K562 (cell line): ENCODE measurements at regions not wholly inside any gene's neighbourhood (a gene's known extent, or its start where the extent isn't known, plus 50 kb on each side); places are given as distances from the start of the nearest gene placed in this dataset.

Source experiments
- FOS ChIP-seq: IDR thresholded peaks from 3 replicates; pipeline ENCODE4 v1.6.1; 2011; ENCODE audit not compliant: insufficient read length; ENCODE audit errors: extremely low read depth
- MYC ChIP-seq, 2 experiments: fragments of 250-450 bp in 1 of 2; sonication (Bioruptor Pico) in 1 of 2; IDR thresholded peaks; 2 replicates each; pipeline versions ENCODE4 v1.5.1 to v1.6.1; 2012 to 2021; ENCODE audit warnings: low read depth in 2 of 2, borderline replicate concordance in 1 of 2, improper control_type of control experiment in 1 of 2, low read length in 1 of 2, mild to moderate bottlenecking in 1 of 2, moderate library complexity in 1 of 2
- PBX2 ChIP-seq, 2 experiments: IDR thresholded peaks in 1 of 2; conservative IDR thresholded peaks in 1 of 2; 2 replicates each; pipeline ENCODE4 v1.6.1; 2016; ENCODE audit warnings: low read depth in 2 of 2, mild to moderate bottlenecking in 1 of 2, missing compliant biosample characterization in 1 of 2, missing genetic modification characterization in 1 of 2, moderate library complexity in 1 of 2
- PTBP1 ChIP-seq: fragments of 200-400 bp; formaldehyde crosslinking; IDR thresholded peaks from 2 replicates; pipeline ENCODE4 v1.6.1; 2017; ENCODE audit warnings: low read depth, low read length
- PTRF ChIP-seq: fragments of 450-650 bp; IDR thresholded peaks from 2 replicates; pipeline ENCODE4 v1.6.1; 2016; ENCODE audit warnings: mild to moderate bottlenecking, missing genetic modification characterization, missing compliant biosample characterization
- ZKSCAN3 ChIP-seq: fragments of 250-450 bp; sonication (Bioruptor Pico); IDR thresholded peaks from 2 replicates; pipeline ENCODE4 v1.4.0; 2020
- ZNF444 ChIP-seq: fragments of 250-450 bp; sonication (Bioruptor Pico); IDR thresholded peaks from 2 replicates; pipeline ENCODE4 v1.4.0; 2020; ENCODE audit warnings: mild to moderate bottlenecking, moderate library complexity
- TF ChIP-seq, protein P1 (sequence below), 2 experiments: fragments of 450-650 bp; formaldehyde crosslinking in 1 of 2; IDR thresholded peaks; 2 replicates each; pipeline versions ENCODE4 v1.4.0 to v1.6.1; 2014 to 2020; ENCODE audit warnings: mild to moderate bottlenecking in 2 of 2, borderline replicate concordance in 1 of 2, low read depth in 1 of 2
- TF ChIP-seq, protein P2 (sequence below): fragments of 250-450 bp; sonication (Bioruptor Pico); IDR thresholded peaks from 2 replicates; pipeline ENCODE4 v1.5.0; 2020; ENCODE audit warnings: mild to moderate bottlenecking, borderline replicate concordance
- TF ChIP-seq, protein P3 (sequence below): fragments of 250-450 bp; sonication (Bioruptor Pico); IDR thresholded peaks from 2 replicates; pipeline ENCODE4 v1.8.0; 2022; ENCODE audit warnings: moderate library complexity, mild to moderate bottlenecking, inconsistent platforms

- TF ChIP-seq, protein P1, sequence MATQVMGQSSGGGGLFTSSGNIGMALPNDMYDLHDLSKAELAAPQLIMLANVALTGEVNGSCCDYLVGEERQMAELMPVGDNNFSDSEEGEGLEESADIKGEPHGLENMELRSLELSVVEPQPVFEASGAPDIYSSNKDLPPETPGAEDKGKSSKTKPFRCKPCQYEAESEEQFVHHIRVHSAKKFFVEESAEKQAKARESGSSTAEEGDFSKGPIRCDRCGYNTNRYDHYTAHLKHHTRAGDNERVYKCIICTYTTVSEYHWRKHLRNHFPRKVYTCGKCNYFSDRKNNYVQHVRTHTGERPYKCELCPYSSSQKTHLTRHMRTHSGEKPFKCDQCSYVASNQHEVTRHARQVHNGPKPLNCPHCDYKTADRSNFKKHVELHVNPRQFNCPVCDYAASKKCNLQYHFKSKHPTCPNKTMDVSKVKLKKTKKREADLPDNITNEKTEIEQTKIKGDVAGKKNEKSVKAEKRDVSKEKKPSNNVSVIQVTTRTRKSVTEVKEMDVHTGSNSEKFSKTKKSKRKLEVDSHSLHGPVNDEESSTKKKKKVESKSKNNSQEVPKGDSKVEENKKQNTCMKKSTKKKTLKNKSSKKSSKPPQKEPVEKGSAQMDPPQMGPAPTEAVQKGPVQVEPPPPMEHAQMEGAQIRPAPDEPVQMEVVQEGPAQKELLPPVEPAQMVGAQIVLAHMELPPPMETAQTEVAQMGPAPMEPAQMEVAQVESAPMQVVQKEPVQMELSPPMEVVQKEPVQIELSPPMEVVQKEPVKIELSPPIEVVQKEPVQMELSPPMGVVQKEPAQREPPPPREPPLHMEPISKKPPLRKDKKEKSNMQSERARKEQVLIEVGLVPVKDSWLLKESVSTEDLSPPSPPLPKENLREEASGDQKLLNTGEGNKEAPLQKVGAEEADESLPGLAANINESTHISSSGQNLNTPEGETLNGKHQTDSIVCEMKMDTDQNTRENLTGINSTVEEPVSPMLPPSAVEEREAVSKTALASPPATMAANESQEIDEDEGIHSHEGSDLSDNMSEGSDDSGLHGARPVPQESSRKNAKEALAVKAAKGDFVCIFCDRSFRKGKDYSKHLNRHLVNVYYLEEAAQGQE (IDR thresholded peaks at IDR 0.05; ENCODE audit: borderline replicate concordance) = no peak
- TF ChIP-seq, protein P1 (CRISPR knock-in tag; IDR thresholded peaks at IDR 0.05; ENCODE audit: low read depth) = no peak
- TF ChIP-seq FOS (no peak), PTBP1 (no peak), PTRF (no peak), ZNF444 (CRISPR knock-in tag) (no peak), MYC (IDR thresholded peaks at IDR 0.05; ENCODE audit: low read depth, low read length) (no peak), MYC (CRISPR knock-in tag; IDR thresholded peaks at IDR 0.05; ENCODE audit: borderline replicate concordance, low read depth) (no peak), ZKSCAN3 (CRISPR knock-in tag) (no peak), PBX2 (CRISPR knock-in tag; IDR thresholded peaks at IDR 0.05; ENCODE audit: low read depth) (no peak), PBX2 (tag; conservative IDR thresholded peaks at IDR 0.05; ENCODE audit: low read depth) (no peak)
- TF ChIP-seq, protein P2, sequence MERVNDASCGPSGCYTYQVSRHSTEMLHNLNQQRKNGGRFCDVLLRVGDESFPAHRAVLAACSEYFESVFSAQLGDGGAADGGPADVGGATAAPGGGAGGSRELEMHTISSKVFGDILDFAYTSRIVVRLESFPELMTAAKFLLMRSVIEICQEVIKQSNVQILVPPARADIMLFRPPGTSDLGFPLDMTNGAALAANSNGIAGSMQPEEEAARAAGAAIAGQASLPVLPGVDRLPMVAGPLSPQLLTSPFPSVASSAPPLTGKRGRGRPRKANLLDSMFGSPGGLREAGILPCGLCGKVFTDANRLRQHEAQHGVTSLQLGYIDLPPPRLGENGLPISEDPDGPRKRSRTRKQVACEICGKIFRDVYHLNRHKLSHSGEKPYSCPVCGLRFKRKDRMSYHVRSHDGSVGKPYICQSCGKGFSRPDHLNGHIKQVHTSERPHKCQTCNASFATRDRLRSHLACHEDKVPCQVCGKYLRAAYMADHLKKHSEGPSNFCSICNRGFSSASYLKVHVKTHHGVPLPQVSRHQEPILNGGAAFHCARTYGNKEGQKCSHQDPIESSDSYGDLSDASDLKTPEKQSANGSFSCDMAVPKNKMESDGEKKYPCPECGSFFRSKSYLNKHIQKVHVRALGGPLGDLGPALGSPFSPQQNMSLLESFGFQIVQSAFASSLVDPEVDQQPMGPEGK (CRISPR knock-in tag) = no peak
- TF ChIP-seq, protein P3, sequence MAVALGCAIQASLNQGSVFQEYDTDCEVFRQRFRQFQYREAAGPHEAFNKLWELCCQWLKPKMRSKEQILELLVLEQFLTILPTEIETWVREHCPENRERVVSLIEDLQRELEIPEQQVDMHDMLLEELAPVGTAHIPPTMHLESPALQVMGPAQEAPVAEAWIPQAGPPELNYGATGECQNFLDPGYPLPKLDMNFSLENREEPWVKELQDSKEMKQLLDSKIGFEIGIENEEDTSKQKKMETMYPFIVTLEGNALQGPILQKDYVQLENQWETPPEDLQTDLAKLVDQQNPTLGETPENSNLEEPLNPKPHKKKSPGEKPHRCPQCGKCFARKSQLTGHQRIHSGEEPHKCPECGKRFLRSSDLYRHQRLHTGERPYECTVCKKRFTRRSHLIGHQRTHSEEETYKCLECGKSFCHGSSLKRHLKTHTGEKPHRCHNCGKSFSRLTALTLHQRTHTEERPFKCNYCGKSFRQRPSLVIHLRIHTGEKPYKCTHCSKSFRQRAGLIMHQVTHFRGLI (CRISPR knock-in tag) = no peak
Measured at GRCh38 chr5:10110228-10110627, 139.5 kb downstream of the ATPSCKMT start (continued).
